K562 (cell line): ENCODE measurements at regions not wholly inside any gene's neighbourhood (a gene's known extent, or its start where the extent isn't known, plus 50 kb on each side); places are given as distances from the start of the nearest gene placed in this dataset.

ENCODE experiments used
- ATF7 ChIP-seq: fragments of 450-650 bp; IDR thresholded peaks from 2 replicates; pipeline ENCODE4 v1.7.1; 2014; ENCODE audit warnings: mild to moderate bottlenecking, moderate library complexity
- CCAR2 ChIP-seq: fragments of 200-400 bp; formaldehyde crosslinking; IDR thresholded peaks from 2 replicates; pipeline ENCODE4 v1.6.1; 2017; ENCODE audit warnings: mild to moderate bottlenecking, low read depth, low read length
- DNMT1 ChIP-seq: fragments of 450-650 bp; IDR thresholded peaks from 2 replicates; pipeline ENCODE4 v1.6.1; 2016; ENCODE audit warnings: antibody characterized with exemption, mild to moderate bottlenecking
- EZH2 ChIP-seq: IDR thresholded peaks from 2 replicates; pipeline ENCODE4 v1.6.1; 2012; ENCODE audit warnings: low read depth, mild to moderate bottlenecking, inconsistent platforms, low read length, borderline replicate concordance
- MAX ChIP-seq: sonication (generic); formaldehyde crosslinking; IDR thresholded peaks from 2 replicates; pipeline ENCODE4 v1.9.0; 2022; ENCODE audit warnings: mild to moderate bottlenecking, missing genetic modification reagents
- POLR2AphosphoS5 ChIP-seq: IDR thresholded peaks from 2 replicates; pipeline ENCODE4 v1.6.1; 2011; ENCODE audit warnings: mild to moderate bottlenecking, low read depth, low read length, moderate library complexity; ENCODE audit not compliant: control insufficient read depth, insufficient read depth
- POLR2H ChIP-seq: IDR thresholded peaks from 2 replicates; pipeline ENCODE4 v1.6.1; 2016; ENCODE audit warnings: missing genetic modification characterization, low read depth, mild to moderate bottlenecking, control low read depth, missing compliant biosample characterization, moderate library complexity
- YBX1 ChIP-seq: fragments of 450-650 bp; IDR thresholded peaks from 2 replicates; pipeline ENCODE4 v1.7.1; 2016; ENCODE audit warnings: mild to moderate bottlenecking
- ZNF347 ChIP-seq: fragments of 450-650 bp; formaldehyde crosslinking; IDR thresholded peaks from 2 replicates; pipeline ENCODE4 v1.4.0; 2020; ENCODE audit warnings: low read depth, mild to moderate bottlenecking, moderate library complexity
- TF ChIP-seq, protein P1 (sequence below), 2 experiments: fragments of 450-650 bp; IDR thresholded peaks; 2 replicates each; pipeline ENCODE4 v1.6.1; 2016

DNA sequence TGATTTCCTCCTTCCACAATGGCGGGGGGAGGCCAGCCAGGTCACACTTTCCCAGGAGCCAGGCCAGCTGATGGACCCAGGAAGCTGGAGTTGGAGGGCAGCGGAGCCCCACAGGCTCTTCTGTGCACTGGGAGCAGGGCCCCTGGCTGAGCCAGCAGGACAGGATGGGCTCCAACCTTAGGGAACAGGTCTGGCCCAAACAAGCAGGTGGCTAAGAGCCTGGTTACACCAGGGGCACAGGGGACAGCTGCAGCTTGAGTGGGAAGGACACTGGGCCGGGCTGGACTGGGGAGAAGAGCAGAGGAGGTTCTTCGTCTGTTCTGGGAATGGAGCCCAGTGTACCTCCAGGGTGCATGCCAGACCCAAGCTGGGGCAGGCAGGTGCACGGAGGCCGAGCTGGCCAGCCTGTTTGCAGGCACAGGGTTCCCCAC, 102.3 kb downstream of the DLL1 start:
- no peak for TF ChIP-seq ZNF347 (CRISPR knock-in tag)
- TF ChIP-seq, protein P1, sequence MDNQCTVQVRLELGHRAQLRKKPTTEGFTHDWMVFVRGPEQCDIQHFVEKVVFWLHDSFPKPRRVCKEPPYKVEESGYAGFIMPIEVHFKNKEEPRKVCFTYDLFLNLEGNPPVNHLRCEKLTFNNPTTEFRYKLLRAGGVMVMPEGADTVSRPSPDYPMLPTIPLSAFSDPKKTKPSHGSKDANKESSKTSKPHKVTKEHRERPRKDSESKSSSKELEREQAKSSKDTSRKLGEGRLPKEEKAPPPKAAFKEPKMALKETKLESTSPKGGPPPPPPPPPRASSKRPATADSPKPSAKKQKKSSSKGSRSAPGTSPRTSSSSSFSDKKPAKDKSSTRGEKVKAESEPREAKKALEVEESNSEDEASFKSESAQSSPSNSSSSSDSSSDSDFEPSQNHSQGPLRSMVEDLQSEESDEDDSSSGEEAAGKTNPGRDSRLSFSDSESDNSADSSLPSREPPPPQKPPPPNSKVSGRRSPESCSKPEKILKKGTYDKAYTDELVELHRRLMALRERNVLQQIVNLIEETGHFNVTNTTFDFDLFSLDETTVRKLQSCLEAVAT (IDR thresholded peaks at IDR 0.05) = no peak
- TF ChIP-seq EZH2 = no peak
- no peak for TF ChIP-seq POLR2H (tag)
- TF ChIP-seq ATF7 = no peak
- no peak for TF ChIP-seq CCAR2
- TF ChIP-seq MAX (CRISPR knock-in tag) = no peak
- no peak for TF ChIP-seq DNMT1
- no peak for TF ChIP-seq POLR2AphosphoS5
- TF ChIP-seq YBX1 = no peak
